Stimulated activated naive CD8-positive, alpha-beta T cell treated with anti-CD3 and anti-CD28 coated beads, Interleukin-15, Interleukin-2, amounts not matched to agents 100 U/mL and 50 U/mL, for 24 hours (primary cell): ENCODE measurements at regions not wholly inside any gene's neighbourhood (a gene's known extent, or its start where the extent isn't known, plus 50 kb on each side); places are given as distances from the start of the nearest gene placed in this dataset.

Experiments
- ATAC-seq: fragments of 150-1000 bp; cut with Tn5 transposase; one replicate; pipeline ENCODE4 v1.10.0; 2021
- DNase-seq: peaks from one replicate; pipeline ENCODE4 v3.0.0; 2021

DNA sequence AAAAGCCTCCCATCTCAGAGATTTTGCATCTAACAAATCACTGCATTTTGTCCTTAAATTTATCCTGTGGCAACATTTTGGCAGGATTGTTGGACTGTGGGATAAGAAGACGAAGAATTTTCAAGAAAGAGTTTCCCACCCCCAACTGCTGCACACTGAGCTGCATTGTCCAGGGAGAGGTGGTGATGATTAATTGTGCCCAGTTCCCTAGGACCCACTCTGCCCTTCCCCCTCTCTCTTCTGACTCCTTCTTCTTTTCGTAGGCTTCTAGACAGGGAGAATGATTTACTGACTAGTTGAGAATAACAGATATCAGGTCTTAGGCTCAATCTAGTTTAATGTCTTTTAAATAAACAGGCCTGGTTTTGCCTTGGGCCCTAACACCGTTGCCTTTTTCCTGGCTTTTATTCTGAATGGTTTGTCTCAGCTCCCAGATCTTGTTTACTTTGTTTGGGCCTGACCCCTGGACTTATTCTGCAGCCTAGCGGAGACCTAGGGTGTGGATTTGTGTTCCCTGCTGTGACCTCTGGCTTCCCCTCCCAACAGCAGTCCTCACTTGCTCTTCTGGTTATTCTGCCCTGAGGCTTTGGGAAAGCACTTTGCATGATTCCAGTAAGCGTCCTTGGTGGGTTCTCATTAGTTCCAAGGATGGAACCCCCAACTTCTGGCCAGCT lies 233.3 kb downstream of the INSIG2 start:
- DNase-seq: no peak
- ATAC-seq: no peak

DNA sequence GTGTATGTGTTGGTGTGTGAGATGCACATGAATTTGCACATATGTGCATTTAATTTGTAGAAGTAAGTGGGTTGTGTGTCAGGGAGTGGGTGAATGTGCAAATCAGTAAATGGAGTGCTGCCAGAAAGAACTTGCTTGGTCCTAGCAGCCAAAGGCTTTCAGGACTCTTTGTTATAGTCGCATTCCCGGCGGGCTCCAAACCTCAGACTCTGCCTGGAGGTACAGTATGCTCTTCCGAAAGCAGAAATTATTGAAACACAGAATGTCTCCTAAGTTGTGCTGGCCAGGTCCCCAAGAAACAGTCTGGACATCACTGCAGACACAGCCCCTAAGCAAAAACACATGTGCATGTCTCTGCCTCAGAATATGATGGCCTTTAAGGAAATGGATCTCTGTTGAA lies 232.4 kb downstream of the INSIG2 start:
- no peak for DNase-seq
- no peak for ATAC-seq

DNA sequence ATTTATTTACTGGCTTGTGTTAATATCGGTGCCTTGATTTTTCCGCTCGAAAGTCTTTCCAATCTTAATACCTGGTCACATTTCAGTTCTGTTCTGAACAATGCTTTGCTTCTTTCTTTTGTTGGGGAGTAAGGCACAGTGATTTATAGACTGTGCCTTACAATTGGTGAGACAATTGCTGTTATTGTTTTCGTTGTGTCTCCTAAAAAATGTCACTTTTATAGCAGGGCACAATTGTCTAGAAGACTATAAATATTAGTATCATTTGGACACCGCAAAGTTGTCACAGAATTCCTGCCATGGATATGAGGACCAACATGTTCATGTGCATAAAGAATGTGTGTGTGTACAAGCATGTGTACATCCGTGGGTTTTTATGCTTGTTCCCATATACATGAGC lies 231.9 kb downstream of the INSIG2 start:
- DNase-seq: no peak
- ATAC-seq: no peak

DNA sequence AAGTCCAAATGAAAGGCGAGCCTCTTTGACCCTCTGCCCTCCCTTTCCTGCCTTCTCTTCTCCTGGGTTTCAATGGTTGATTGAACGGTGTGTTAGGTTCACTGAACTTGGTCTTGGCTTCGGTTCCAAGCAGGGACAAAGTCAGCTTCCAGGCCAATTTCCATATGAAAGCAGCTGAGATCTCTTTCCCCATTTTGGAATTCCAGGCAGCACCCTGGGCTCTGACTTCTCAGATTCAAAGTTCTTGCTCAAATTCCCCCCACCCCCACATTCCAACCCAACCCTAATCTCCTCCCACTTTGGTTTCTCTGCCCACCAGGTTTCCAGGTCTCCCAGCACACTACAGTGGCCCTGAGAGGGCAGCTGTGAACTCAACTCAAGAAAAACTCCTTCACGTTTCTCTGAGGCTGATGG lies 231.0 kb downstream of the INSIG2 start:
- ATAC-seq: no peak
- DNase-seq: no peak

DNA sequence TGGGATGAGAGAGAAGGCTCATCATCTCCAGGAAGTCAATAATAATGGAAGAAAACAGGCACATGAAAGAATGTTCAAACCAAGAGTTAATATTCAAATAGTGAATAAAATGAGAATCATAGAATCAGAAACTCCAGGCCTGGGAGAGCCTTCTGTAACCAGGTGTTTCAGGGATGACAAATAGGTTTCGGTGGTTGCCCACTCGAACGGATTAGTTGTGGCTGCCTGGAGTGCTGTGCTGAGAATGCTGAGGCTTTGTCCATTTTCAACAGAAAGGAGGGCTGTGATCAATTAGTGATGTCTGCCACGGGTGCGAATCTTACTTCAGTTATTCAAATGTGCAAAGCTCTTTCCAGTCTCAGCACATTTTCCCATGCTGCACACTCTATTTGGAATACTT lies 227.3 kb downstream of the INSIG2 start:
- ATAC-seq (no peak), DNase-seq (no peak)

DNA sequence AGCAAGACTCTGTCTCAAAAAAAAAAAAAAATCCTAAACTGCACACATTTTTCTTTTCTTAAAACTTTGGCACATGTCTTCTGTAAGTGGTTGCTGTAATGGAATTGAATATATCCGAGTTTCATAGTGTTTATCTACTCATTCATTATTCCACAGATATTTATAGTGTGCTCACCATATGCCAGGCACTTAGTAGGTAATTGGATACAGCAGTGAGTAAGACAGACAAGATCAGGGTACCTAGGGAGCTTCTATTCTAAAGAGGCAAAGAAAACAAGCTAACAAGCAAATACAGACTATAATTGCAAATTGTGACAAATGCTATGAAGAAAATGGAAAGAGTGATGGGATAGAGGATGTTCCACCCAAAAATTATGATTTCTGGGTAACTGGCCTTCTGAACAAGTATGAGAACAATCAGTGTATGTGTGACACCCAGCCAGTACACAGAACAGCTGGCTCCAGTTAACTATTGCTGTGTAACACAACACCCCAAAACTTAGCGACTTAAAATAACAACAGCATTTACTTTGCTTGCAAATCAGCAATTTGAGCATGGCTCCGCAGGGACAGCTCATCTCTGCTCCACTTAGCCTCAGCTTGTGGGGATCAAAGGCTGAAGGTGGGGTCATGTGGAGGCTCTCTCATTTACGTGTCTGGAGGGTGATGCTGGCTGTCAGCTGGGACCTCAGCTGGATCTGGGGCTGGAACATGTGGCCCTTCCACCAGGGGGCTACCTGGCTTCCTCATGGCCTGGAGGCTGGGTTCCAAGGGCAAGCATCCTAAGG lies 224.9 kb downstream of the INSIG2 start:
- no peak for ATAC-seq
- DNase-seq: no peak

DNA sequence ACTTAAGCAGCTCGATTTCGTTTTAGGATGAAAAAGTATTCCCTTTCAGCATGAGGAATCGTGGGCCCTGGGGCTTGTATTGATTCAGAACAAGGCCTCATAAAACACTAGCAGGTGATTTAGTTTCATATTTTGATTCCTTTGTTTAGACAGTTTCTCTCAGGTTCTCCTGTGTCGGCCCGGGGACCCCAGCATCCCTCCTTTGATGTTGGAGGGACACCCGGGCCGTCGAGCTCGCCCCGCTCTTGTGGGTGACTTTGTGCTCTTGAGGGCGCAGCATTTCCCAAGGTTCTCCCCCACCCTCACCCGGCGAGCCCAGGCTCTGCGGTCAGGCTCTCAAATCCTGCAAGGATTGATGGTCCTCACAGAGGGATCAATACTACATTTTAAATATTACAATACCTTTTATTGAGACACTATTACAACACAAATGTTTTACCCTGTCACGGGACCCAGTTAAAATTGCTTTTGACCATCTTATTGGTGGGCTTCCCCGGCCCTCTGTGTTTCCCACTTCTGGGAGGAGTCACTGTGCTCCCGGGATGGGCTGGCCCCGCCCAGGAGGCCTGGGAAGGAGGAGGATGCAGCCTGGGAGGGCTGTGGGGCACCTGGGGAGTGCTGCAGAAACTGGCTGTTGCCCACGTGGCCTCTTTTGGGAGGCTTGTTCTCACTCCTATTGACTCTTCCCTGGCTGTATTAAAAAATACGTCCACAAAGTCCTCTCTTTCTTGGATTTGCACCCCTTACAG lies 222.6 kb downstream of the INSIG2 start:
- ATAC-seq (no peak), DNase-seq (no peak)

DNA sequence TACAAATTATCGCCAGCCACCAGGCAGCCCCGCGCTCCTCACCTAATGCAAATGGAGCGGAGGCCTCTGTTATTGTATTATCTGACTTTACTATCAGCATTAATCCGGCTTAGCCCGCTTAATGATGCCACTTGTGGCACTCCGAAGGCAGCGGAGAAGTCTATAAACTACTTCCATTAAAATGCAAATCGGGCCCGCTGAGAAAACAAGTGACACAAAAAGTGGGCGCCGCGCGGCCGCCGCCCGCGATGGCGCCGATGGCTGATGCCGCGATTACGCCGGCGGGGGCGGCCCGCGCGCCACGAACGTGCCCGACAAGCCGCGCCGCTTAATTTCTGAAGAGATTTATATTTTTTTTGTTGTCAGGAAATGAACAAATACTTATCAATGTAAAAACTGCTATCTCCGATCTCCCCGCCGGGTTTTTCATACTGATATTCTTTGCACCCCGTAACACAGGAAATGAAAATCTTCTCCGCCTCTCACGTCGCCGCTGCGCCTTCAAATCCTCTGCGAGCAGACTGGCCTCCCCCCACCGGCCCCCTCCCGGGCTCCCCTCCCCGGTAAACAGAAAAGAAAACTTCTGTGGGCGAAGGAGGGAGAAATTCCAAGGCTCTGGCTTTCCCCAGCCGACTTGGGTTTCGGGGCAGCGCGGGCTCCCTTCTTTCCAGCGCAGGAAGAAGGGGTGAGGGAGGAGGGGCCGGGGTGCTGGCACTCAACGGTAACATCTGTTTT lies 221.8 kb downstream of the INSIG2 start:
- DNase-seq (peak; percentile 69), ATAC-seq (peak; percentile 35)

DNA sequence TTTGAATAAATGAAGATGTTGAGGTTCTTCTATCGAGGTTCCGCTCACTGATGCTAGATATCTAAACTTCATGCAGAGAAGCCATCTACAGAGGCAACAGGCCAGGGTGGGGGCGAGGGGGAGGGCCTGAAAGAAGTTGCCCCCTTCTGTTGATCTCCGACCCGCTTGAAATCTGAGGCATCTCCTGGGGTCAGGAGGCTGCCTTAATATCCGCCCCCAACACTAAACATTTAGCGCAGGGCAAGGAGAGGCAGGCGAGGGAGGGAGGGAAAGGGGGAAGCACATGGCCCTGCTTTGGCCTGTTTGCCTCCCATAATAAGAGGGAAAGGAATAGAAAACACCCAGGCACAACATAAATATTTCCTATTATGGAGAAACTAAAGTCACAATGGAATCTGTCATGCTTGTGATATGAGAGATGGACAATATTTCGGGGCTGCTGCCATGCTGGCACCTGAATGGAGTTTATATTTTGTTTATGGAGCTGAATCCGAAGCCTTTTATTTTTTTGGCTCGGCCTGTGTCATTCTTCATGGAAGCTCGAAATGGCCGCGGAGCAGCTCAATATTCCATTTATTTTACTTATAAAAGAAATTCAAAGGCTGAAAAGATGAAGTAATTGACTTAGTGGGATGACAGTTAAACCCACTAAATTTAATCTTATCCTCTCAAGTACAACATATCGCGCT lies 221.1 kb downstream of the INSIG2 start:
- ATAC-seq: no peak

DNA sequence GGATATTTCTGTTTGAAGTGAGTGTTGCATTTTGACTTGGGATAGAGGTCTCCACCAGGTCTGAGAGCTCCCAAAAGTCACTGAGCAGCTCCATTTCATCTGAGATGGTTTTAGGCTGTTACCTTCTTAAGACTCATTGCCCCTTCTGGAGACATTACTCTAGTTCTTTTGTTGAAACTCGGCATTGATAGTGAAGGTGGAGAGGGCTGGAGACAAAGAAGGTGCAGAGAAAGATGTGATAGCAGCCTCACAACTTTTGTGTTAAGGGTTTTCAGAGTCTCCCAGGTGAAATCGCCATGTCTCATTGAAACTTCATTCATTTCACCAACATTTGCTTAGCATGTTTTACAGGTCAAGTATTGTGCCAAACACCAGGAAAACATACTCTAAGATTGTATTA lies 219.6 kb downstream of the INSIG2 start:
- DNase-seq (no peak), ATAC-seq (no peak)

More for the DNA sequence above, 221.1 kb downstream of the INSIG2 start:
- no peak for DNase-seq

DNA sequence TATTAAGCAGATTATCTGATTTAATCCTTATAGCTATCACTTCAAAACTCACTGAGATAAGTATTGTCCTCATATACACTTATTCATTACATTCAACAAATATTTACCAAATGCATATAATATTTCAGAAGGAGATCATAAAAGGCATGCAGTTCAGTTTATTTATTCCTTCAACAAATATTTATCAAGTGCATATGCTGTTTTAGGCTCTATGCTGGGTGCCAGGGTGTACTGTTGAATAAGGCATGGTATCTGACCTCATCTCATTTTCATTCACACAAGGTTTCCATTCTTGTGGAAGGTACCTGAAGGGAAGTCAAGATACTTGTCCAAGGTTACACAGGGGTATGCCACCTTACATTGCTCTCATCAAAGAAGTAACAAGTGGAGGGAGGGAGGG lies 213.0 kb downstream of the INSIG2 start:
- DNase-seq: no peak

DNA sequence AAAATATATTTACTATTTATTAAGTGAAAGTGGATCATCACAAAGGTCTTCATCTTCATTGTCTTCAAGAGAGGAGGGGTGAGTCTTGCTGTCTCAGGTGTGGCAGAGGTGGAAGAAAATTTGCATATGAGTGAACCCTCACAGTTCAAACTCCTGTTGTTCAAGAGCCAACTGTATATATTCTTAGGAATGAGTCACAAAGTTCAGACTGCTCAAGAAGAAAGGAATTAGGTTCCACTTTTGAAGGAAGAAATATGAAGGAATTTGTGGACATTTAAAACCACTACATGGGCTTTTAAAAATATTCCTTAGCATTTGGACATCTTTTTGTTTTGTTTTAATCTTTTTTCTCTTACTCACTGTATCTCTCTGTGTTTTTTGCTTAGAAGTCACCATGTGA lies 212.6 kb downstream of the INSIG2 start:
- DNase-seq (no peak), ATAC-seq (no peak)

More for the DNA sequence above, 213.0 kb downstream of the INSIG2 start:
- ATAC-seq: no peak

DNA sequence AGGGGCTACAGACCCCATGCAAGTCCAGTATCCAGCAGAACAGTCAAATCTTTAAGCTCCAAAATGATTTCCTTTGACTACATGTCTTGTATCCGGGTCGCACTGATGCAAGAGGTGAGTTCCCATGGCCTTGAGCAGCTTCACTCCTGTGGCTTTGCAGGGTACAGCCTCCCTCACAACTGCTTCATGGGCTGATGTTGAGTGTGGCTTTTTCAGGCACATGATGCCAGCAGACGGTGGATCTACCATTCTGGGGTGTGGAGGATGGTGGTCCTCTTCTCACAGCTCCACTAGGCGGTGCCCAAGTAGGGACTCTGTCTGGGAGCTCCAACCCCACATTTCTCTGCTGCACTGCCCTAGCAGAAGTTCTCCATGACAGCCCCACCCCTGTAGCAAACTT lies 208.4 kb downstream of the INSIG2 start:
- ATAC-seq (no peak), DNase-seq (no peak)

DNA sequence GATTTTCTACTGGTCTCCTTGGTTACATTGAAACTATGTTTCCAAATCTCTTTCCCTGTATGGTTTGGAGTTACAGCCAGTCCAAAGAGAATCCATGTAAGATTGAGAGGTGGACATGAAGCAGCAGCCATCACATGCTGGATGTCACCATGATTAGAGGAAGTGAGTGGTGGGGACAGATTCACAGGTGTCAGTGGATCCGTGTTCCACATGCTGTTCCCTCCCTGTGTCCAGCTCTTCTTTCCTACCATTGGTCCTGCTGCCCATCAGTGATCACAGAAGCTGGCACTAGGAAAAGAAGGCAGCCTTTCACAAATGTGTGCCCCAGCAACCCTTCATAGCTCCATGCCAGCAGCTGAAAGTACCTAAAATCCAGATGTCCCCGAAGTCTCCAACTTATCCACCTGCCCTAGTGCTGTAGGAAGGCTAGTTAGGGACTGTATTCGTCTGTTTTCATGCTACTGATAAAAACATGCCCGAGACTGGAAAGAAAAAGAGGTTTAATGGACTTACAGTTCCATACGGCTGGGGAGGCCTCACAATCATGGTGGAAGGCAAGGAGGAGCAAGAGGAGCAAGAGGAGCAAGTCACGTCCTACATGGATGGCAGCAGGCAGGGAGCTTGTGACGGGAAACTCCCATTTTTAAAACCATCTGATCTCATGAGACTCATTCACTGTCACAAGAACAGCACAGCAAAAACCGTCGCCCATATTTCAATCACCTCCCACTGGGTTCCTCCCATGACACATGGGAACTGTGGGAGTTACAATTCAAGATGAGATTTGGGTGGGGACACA lies 207.5 kb downstream of the INSIG2 start:
- DNase-seq (no peak), ATAC-seq (no peak)

DNA sequence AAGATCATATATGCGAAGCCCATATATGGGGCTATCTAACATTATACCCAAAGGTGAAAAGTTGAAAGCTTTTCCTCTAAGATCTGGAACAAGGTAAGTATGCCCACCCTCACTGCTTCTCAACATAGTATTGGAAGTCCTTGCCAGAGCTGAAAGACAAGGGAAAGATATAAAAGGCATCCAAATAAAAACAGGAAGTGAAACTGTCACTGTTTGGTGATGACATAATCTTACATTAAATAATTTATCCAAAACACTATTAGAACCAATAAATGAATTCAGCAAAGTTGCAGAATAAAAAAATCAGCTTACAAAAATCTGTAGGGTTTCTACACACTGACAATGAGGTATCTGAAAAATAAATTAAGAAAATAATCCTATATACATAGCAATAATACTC lies 205.8 kb downstream of the INSIG2 start:
- DNase-seq (no peak), ATAC-seq (no peak)

DNA sequence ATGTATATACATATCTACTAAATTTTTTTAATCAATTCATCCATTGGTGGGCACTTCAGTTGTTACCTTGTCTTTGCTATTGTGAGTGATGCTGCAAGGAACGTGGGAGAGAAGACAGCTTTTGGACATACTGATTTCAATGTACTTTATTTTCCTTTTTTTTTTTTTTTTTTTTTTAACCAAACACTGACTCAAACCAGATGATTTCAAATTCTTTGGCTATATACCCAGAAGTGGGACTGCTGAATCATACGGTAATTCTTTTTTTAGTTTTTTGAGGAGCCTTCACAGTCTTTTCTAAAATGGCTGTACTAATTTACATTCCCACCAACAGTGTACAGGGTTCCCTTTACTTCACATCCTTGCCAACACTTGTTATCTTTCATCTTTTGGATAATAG lies 204.7 kb downstream of the INSIG2 start:
- DNase-seq (no peak), ATAC-seq (no peak)

DNA sequence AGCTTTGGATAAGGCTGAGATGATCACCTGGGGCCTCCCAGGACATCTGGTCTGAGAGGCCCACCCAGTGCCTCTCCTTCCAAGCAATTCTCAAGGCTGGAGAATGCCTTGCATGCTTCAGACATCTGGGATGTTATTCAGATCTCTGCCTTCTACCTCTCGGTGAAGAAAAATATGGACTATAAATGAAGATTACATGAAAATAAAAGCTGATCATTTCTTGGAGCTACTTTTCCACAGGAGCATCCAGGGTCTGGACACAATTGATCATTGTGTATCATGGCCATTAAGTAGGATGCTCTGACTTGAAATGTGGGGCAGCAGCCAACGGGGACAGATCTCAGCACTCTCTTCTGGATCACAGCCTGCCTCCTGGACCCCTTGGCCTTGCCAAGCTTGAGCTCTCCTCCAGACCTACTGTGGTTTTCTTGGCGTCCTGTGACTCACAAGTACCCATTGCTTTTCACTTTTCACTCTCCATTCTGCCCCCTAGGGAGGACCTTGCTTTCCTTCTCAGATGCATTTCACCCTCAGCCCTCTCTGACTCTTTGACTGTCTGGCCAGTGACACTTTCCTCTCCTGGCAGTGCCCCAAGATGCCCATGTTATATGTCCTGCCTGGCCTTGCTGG lies 203.1 kb downstream of the INSIG2 start:
- ATAC-seq (no peak), DNase-seq (no peak)

DNA sequence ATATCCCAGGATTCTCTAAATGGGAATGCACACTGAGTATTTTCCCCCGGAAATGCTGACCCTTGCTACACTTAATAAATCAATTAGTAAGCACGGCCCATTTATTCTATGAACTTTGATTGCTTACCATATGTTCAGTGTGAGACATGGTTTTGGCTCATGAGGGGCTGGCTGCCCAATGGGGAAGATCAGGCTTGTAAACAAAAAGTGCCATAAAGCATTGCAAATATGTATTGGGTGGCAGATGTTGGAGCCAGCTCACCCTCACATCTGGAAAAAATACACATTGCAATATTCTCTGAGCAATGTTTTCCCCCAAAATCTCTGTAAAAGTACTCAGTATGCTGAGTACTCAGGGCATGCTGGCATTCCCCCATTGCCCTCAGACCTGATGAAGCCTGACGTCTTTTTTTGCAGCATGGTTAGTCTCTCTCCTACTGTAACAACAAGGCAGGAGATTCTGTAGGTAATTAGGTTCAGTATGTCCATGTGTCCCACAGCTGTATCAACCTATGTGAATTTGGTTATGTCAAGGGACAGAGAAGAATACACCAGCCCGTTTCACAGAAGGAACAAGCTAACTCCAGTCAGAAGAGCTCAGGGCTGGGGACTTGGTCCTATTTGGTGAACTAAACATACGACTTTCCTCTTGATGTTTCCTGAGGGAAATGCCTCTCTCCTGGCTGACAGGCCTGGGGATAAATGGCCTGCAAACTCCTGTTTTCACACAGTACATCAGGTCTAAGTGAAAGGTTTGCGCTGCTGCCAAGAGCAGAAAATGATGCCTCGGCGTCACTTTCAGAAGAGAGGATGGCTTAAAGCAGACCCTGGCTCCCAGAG lies 202.4 kb downstream of the INSIG2 start:
- ATAC-seq: no peak
- DNase-seq: no peak

DNA sequence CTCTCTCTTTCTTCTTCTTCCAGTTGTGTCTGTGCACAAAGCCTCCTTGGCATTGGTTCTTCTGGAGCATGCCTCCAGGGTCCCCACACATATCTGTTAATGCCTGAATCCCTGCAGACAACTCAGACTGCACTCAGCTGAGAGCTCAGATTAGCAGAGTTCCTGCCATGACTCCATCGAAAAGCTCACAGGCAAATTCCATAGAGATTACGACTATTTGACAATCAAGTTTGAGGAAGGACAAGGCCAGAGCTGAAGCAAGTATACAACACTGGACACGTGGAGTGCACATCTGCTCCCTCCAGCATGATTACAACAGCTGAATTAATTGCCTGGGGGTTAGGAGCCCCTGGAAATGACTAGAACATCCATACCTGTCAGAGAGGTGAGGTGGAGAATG lies 190.7 kb downstream of the INSIG2 start:
- ATAC-seq (no peak), DNase-seq (no peak)

DNA sequence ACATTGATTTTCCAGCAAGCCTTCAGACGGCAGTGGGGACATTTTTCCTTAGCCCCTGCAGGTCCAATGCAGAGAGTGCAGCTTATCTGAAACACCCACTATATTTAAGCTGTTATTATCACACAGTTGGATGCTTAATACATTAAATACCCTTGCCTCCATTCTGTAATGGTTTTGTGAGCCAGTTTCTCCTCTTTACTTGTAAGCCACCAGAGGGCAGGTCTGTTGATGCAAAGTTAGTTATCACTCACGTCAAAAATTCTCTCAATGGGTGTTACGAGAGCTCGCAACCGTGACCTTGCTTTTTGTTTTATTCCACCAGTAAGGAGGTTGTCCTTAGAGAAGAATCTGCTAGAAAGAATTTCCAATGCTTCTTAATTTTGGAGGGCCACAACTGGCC lies 189.8 kb downstream of the INSIG2 start:
- no peak for ATAC-seq
- no peak for DNase-seq
